Activated B cell treated with CpG ODN at 0.5 μM for 24 hours (primary cell): ENCODE measurements at regions not wholly inside any gene's neighbourhood (a gene's known extent, or its start where the extent isn't known, plus 50 kb on each side); places are given as distances from the start of the nearest gene placed in this dataset.

Source experiments
- ATAC-seq: fragments of 200-7000 bp; cut with Tn5 transposase; one replicate; pipeline ENCODE4 v1.10.0; 2021; ENCODE audit warnings: low read depth, mild to moderate bottlenecking, moderate library complexity
- CTCF ChIA-PET: fragments of 350-600 bp; sonication (Branson Sonifier 250); formaldehyde crosslinking; loops from one replicate; lab custom pipeline; 2021; ENCODE audit warnings: antibody characterized with exemption; lab: Charles Lee
- POLR2A ChIA-PET: fragments of 350-600 bp; sonication (Branson Sonifier 250); formaldehyde crosslinking; loops from one replicate; lab custom pipeline; 2021; ENCODE audit warnings: antibody characterized with exemption; lab: Charles Lee
- DNase-seq: peaks from one replicate; pipeline ENCODE4 v3.0.0; 2022
- H3K27ac Mint-ChIP-seq: one replicate; pipeline ENCODE4 v1.8.0; 2020; ENCODE audit warnings: mixed read lengths
- H3K27me3 Mint-ChIP-seq: one replicate; pipeline ENCODE4 v1.8.0; 2021; ENCODE audit warnings: mixed read lengths
- H3K36me3 Mint-ChIP-seq: one replicate; pipeline ENCODE4 v1.8.0; 2021; ENCODE audit warnings: low read depth, mixed read lengths
- H3K4me1 Mint-ChIP-seq: one replicate; pipeline ENCODE4 v1.8.0; 2021; ENCODE audit warnings: mixed read lengths
- H3K4me3 Mint-ChIP-seq: one replicate; pipeline ENCODE4 v1.8.0; 2020; ENCODE audit warnings: mild to moderate bottlenecking, mixed read lengths
- H3K9me3 Mint-ChIP-seq: one replicate; pipeline ENCODE4 v1.8.0; 2020; ENCODE audit warnings: mixed read lengths
- CTCF ChIP-seq: fragments of 200-600 bp; IDR thresholded peaks from one replicate; pipeline ENCODE4 v1.8.0; 2022; ENCODE audit warnings: antibody characterized with exemption, mild to moderate bottlenecking
- intact Hi-C: fragments of 100-400 bp; cut with micrococcal nuclease; formaldehyde crosslinking; loops from one replicate; pipeline ENCODE4 v1.15.1; 2024

- Mint-ChIP-seq H3K27me3 (no peaks in the 10 kb centered on the region), H3K36me3 (no peaks in the 10 kb centered on the region)
Observed at GRCh38 chr7:17058568-17058967, 176.8 kb upstream of the AGR3 start.

GRCh38 chr7:17060051-17060450, 178.3 kb upstream of the AGR3 start:
- no peak for TF ChIP-seq CTCF
- H3K27me3 Mint-ChIP-seq = no peaks in the 10 kb centered on the region
- no peak overlapping the region for H3K27ac Mint-ChIP-seq
- intact Hi-C loops = loop anchor here (5.0 kb wide), 1 partner anchor 172 kb away; no protein-coding TSS in a partner anchor
- no peaks in the 10 kb centered on the region for H3K9me3 Mint-ChIP-seq
- ATAC-seq (no peak), DNase-seq (no peak)
- ChIA-PET CTCF (no interaction called here), POLR2A (no interaction called here)
- H3K4me3 Mint-ChIP-seq = no peak overlapping the region
- H3K4me1 Mint-ChIP-seq = peaks cover 14% of the 10 kb centered on the region
- no peaks in the 10 kb centered on the region for H3K36me3 Mint-ChIP-seq

More at GRCh38 chr7:17058568-17058967, 176.8 kb upstream of the AGR3 start:
- DNase-seq (no peak), ATAC-seq (peak; percentile 14)
- Mint-ChIP-seq H3K27ac (no peak overlapping the region), H3K4me3 (no peak overlapping the region), H3K9me3 (no peaks in the 10 kb centered on the region), H3K4me1 (peaks cover 14% of the 10 kb centered on the region)
- ChIA-PET POLR2A (no interaction called here), CTCF (no interaction called here)
- TF ChIP-seq CTCF = no peak
- intact Hi-C loops = loop anchor here (5.0 kb wide), 2 partner anchors 94 to 474 kb away; no protein-coding TSS in a partner anchor

- POLR2A ChIA-PET = no interaction called here
Observed at GRCh38 chr7:17061443-17061842, 179.7 kb upstream of the AGR3 start.

GRCh38 chr7:17062151-17063044, 180.6 kb upstream of the AGR3 start:
- H3K27ac Mint-ChIP-seq = no peak overlapping the region
- CTCF ChIA-PET = interaction anchor here (0.7 to 2.4 kb wide), 6 partner anchors 33 to 240 kb away, joined by 3 to 16 read pairs (median 4); partner anchors contain the start of gene AHR
- H3K36me3 Mint-ChIP-seq = no peaks in the 10 kb centered on the region
- POLR2A ChIA-PET = interaction anchor here (0.9 kb wide), 1 partner anchor 237 kb away, joined by 3 read pairs; no protein-coding TSS in a partner anchor
- no peaks in the 10 kb centered on the region for H3K9me3 Mint-ChIP-seq
- intact Hi-C loops = loop anchor here (1.0 to 5.0 kb wide), 2 partner anchors 170 to 239 kb away; no protein-coding TSS in a partner anchor
- H3K27me3 Mint-ChIP-seq = no peaks in the 10 kb centered on the region
- no peak for ATAC-seq
- H3K4me1 Mint-ChIP-seq = peaks cover 14% of the 10 kb centered on the region
- TF ChIP-seq CTCF = no peak
- DNase-seq = no peak
- no peak overlapping the region for H3K4me3 Mint-ChIP-seq

More at GRCh38 chr7:17061443-17061842, 179.7 kb upstream of the AGR3 start:
- H3K4me3 Mint-ChIP-seq = no peak overlapping the region
- no peaks in the 10 kb centered on the region for H3K36me3 Mint-ChIP-seq
- ATAC-seq = no peak
- no peak for DNase-seq
- intact Hi-C loops = loop anchor here (5.0 kb wide), 1 partner anchor 171 kb away; no protein-coding TSS in a partner anchor
- H3K4me1 Mint-ChIP-seq = peaks cover 14% of the 10 kb centered on the region
- TF ChIP-seq CTCF = no peak
- H3K9me3 Mint-ChIP-seq = no peaks in the 10 kb centered on the region
- H3K27ac Mint-ChIP-seq = no peak overlapping the region
- CTCF ChIA-PET = interaction anchor here (0.7 to 1.2 kb wide), 3 partner anchors 34 to 241 kb away, joined by 3 to 4 read pairs (median 3); no protein-coding TSS in a partner anchor
- no peaks in the 10 kb centered on the region for H3K27me3 Mint-ChIP-seq

- Mint-ChIP-seq H3K4me1 (peaks cover 14% of the 10 kb centered on the region), H3K27me3 (no peaks in the 10 kb centered on the region), H3K4me3 (no peak overlapping the region), H3K36me3 (no peaks in the 10 kb centered on the region), H3K27ac (no peak overlapping the region), H3K9me3 (no peaks in the 10 kb centered on the region)
- CTCF ChIA-PET = interaction anchor here (0.9 to 2.4 kb wide), 5 partner anchors 55 to 239 kb away, joined by 3 to 16 read pairs (median 4); partner anchors contain the start of gene AHR
- no peak for ATAC-seq
- no peak for TF ChIP-seq CTCF
- no peak for DNase-seq
- POLR2A ChIA-PET = no interaction called here
- intact Hi-C loops = loop anchor here (1.0 to 5.0 kb wide), 2 partner anchors 169 to 238 kb away; no protein-coding TSS in a partner anchor
Observed at GRCh38 chr7:17063045-17063383, 181.2 kb upstream of the AGR3 start.
